Medulla oblongata (tissue), 1 donor: ENCODE measurements at regions not wholly inside any gene's neighbourhood (a gene's known extent, or its start where the extent isn't known, plus 50 kb on each side); places are given as distances from the start of the nearest gene placed in this dataset.

Experiments used
- DNase-seq: peaks from one replicate; pipeline ENCODE4 v3.0.0-alpha.2; 2015; ENCODE audit errors: extremely low spot score

- no peak for DNase-seq
These were observed 172.2 kb downstream of the CDC5L start for GRCh38 chr6:44559486-44560270.

- DNase-seq: no peak
These were observed 173.1 kb downstream of the CDC5L start for GRCh38 chr6:44560458-44561059.

GRCh38 chr6:44561060-44561623 lies 173.6 kb downstream of the CDC5L start:
- DNase-seq: no peak

- DNase-seq: no peak
These were observed 174.5 kb downstream of the CDC5L start for GRCh38 chr6:44561832-44562665.

GRCh38 chr6:44563397-44563796 lies 175.9 kb downstream of the CDC5L start:
- no peak for DNase-seq

GRCh38 chr6:44564906-44565524 lies 177.5 kb downstream of the CDC5L start:
- DNase-seq: no peak

- DNase-seq: peak; percentile 31
These were observed 179.9 kb downstream of the CDC5L start for GRCh38 chr6:44567406-44567805.

GRCh38 chr6:44569131-44569530 lies 181.6 kb downstream of the CDC5L start:
- no peak for DNase-seq

GRCh38 chr6:44569931-44570385 lies 182.5 kb downstream of the CDC5L start:
- peak; percentile 80 for DNase-seq

GRCh38 chr6:44571510-44571909 lies 184.0 kb downstream of the CDC5L start:
- no peak for DNase-seq

GRCh38 chr6:44572346-44572745 lies 184.8 kb downstream of the CDC5L start:
- DNase-seq: no peak

GRCh38 chr6:44575644-44576043 lies 188.1 kb downstream of the CDC5L start:
- DNase-seq: no peak

GRCh38 chr6:44576132-44576631 lies 188.7 kb downstream of the CDC5L start:
- no peak for DNase-seq

- no peak for DNase-seq
These were observed 193.4 kb downstream of the CDC5L start for GRCh38 chr6:44580901-44581300.

GRCh38 chr6:44582930-44583329 lies 195.4 kb downstream of the CDC5L start:
- DNase-seq: no peak

- DNase-seq: no peak
These were observed 203.0 kb downstream of the CDC5L start for GRCh38 chr6:44590471-44590870.

- DNase-seq: peak; percentile 36
These were observed 206.0 kb downstream of the CDC5L start for GRCh38 chr6:44593539-44593944.

- DNase-seq: no peak
These were observed 207.0 kb downstream of the CDC5L start for GRCh38 chr6:44594481-44594880.

- DNase-seq: peak; percentile 18
These were observed 211.2 kb downstream of the CDC5L start for GRCh38 chr6:44598679-44599078.

- DNase-seq: no peak
These were observed 212.2 kb downstream of the CDC5L start for GRCh38 chr6:44599672-44600071.

GRCh38 chr6:44603044-44603686 lies 215.7 kb downstream of the CDC5L start:
- DNase-seq: no peak
